AG09319 (cell line): ENCODE measurements at regions not wholly inside any gene's neighbourhood (a gene's known extent, or its start where the extent isn't known, plus 50 kb on each side); places are given as distances from the start of the nearest gene placed in this dataset.
A peak's percentile ranks its signal among the peaks of the same experiment; 100 is the strongest.

Experiments used
- DNase-seq: peaks from one replicate; pipeline ENCODE4 v3.0.0-alpha.2; 2010; ENCODE audit warnings: low read depth; ENCODE audit errors: extremely low read depth
- TF ChIP-seq, protein P1 (sequence below): IDR thresholded peaks from 2 replicates; pipeline ENCODE4 v1.5.1; 2011; ENCODE audit warnings: low read depth, mild to moderate bottlenecking, inconsistent platforms, low read length, moderate library complexity

- DNase-seq: peak; percentile 92
- TF ChIP-seq, protein P1, sequence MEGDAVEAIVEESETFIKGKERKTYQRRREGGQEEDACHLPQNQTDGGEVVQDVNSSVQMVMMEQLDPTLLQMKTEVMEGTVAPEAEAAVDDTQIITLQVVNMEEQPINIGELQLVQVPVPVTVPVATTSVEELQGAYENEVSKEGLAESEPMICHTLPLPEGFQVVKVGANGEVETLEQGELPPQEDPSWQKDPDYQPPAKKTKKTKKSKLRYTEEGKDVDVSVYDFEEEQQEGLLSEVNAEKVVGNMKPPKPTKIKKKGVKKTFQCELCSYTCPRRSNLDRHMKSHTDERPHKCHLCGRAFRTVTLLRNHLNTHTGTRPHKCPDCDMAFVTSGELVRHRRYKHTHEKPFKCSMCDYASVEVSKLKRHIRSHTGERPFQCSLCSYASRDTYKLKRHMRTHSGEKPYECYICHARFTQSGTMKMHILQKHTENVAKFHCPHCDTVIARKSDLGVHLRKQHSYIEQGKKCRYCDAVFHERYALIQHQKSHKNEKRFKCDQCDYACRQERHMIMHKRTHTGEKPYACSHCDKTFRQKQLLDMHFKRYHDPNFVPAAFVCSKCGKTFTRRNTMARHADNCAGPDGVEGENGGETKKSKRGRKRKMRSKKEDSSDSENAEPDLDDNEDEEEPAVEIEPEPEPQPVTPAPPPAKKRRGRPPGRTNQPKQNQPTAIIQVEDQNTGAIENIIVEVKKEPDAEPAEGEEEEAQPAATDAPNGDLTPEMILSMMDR: no peak
Measured at GRCh38 chr1:62384276-62385005, 52.4 kb upstream of the USP1 start.

DNA sequence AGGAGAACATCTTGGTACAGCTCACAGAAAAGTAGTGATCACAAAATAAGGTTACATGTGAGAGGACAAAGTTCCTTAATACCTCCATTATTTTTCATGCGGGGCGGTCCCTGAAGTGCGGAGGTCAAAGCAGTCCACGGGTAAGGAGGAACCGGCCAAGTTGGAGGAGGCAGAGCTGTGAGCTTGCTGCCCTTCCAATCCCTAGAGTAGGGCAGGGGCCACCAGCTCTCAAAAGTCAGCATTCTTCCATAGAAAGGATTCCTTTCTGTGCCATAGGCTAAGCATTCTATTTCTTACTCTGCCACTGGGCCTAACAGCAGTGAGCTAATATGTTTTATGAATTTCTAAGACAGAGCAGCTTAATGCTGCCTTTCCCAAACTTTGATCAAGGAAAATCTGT lies 50.9 kb upstream of the USP1 start:
- DNase-seq: no peak
- TF ChIP-seq, protein P1: no peak

- DNase-seq: no peak
- TF ChIP-seq, protein P1: no peak
Measured at GRCh38 chr1:62386351-62387121, 50.3 kb upstream of the USP1 start.
